H9 (cell line): ENCODE measurements at regions not wholly inside any gene's neighbourhood (a gene's known extent, or its start where the extent isn't known, plus 50 kb on each side); places are given as distances from the start of the nearest gene placed in this dataset.
A peak's percentile ranks its signal among the peaks of the same experiment; 100 is the strongest.

Source experiments
- DNase-seq: peaks from one replicate; pipeline ENCODE4 v3.0.0-alpha.2; 2017
- H2AFZ ChIP-seq: one replicate; pipeline ENCODE4 v1.6.1; 2013; ENCODE audit warnings: mild to moderate bottlenecking, low read length, control low read depth, moderate library complexity
- H2AK5ac ChIP-seq: 2 replicates; pipeline ENCODE4 v1.6.1; 2013; ENCODE audit warnings: low read length, control low read depth, mixed read lengths; ENCODE audit not compliant: insufficient read length
- H2BK120ac ChIP-seq: one replicate; pipeline ENCODE4 v1.6.1; 2013; ENCODE audit warnings: low read depth, mild to moderate bottlenecking, low read length, control low read depth, inconsistent platforms; ENCODE audit not compliant: poor library complexity, severe bottlenecking
- H2BK12ac ChIP-seq: 2 replicates; pipeline ENCODE4 v1.6.1; 2013; ENCODE audit warnings: low read length, control low read depth, mixed read lengths, low read depth; ENCODE audit not compliant: insufficient read length
- H2BK15ac ChIP-seq: 2 replicates; pipeline ENCODE4 v1.6.1; 2013; ENCODE audit warnings: low read depth, low read length, control low read depth
- H2BK20ac ChIP-seq: one replicate; pipeline ENCODE4 v1.6.1; 2013; ENCODE audit warnings: low read depth, mild to moderate bottlenecking, low read length, control low read depth, inconsistent platforms; ENCODE audit not compliant: poor library complexity, severe bottlenecking
- H2BK5ac ChIP-seq: 2 replicates; pipeline ENCODE4 v1.6.1; 2013; ENCODE audit warnings: low read length, control low read depth, mixed read lengths; ENCODE audit not compliant: insufficient read length
- H3K14ac ChIP-seq: 2 replicates; pipeline ENCODE4 v1.6.1; 2013; ENCODE audit warnings: low read length, control low read depth; ENCODE audit not compliant: insufficient read depth
- H3K18ac ChIP-seq: 2 replicates; pipeline ENCODE4 v1.6.1; 2013; ENCODE audit warnings: low read depth, mild to moderate bottlenecking, mixed read lengths, low read length, control low read depth; ENCODE audit not compliant: insufficient read length
- H3K23ac ChIP-seq: 2 replicates; pipeline ENCODE4 v1.6.1; 2013; ENCODE audit warnings: low read length, control low read depth, mixed read lengths, low read depth; ENCODE audit not compliant: insufficient read length
- H3K23me2 ChIP-seq: 2 replicates; pipeline ENCODE4 v1.6.1; 2013; ENCODE audit warnings: low read depth, mild to moderate bottlenecking, mixed read lengths, low read length, control low read depth; ENCODE audit not compliant: insufficient read length, poor library complexity, severe bottlenecking
- H3K27ac ChIP-seq: 2 replicates; pipeline ENCODE4 v1.5.1; 2013; ENCODE audit warnings: low read length, control low read depth, mixed read lengths, low read depth; ENCODE audit not compliant: insufficient read length
- H3K27me3 ChIP-seq: 2 replicates; pipeline ENCODE4 v1.6.1; 2013; ENCODE audit warnings: low read length, control low read depth, inconsistent platforms; ENCODE audit not compliant: insufficient read depth
- H3K4ac ChIP-seq: 2 replicates; pipeline ENCODE4 v1.6.1; 2013; ENCODE audit warnings: low read depth, mild to moderate bottlenecking, control low read depth, inconsistent platforms, low read length, moderate library complexity
- H3K4me1 ChIP-seq: 2 replicates; pipeline ENCODE4 v1.6.1; 2013; ENCODE audit warnings: low read length, control low read depth, inconsistent platforms; ENCODE audit not compliant: insufficient read depth
- H3K4me2 ChIP-seq: 2 replicates; pipeline ENCODE4 v1.6.1; 2013; ENCODE audit warnings: low read length, control low read depth, mixed read lengths; ENCODE audit not compliant: insufficient read length, insufficient read depth
- H3K56ac ChIP-seq: 2 replicates; pipeline ENCODE4 v1.6.1; 2013; ENCODE audit warnings: low read depth, mild to moderate bottlenecking, mixed read lengths, low read length, control low read depth; ENCODE audit not compliant: insufficient read length
- H3K79me1 ChIP-seq: 2 replicates; pipeline ENCODE4 v1.6.1; 2013; ENCODE audit warnings: low read depth, mild to moderate bottlenecking, moderate library complexity, low read length, control low read depth, inconsistent platforms; ENCODE audit not compliant: insufficient read depth, poor library complexity, severe bottlenecking
- H3K79me2 ChIP-seq: 2 replicates; pipeline ENCODE4 v1.6.1; 2013; ENCODE audit warnings: low read length, control low read depth, inconsistent platforms; ENCODE audit not compliant: insufficient read depth
- H3K9ac ChIP-seq: 2 replicates; pipeline ENCODE4 v1.6.1; 2013; ENCODE audit warnings: low read length, control low read depth, mixed read lengths; ENCODE audit not compliant: insufficient read length; ENCODE audit errors: extremely low read depth
- H3K9me3 ChIP-seq: one replicate; pipeline ENCODE4 v1.6.1; 2013; ENCODE audit warnings: low read depth, low read length, inconsistent platforms; ENCODE audit not compliant: control insufficient read depth
- H3T11ph ChIP-seq: one replicate; pipeline ENCODE4 v1.6.1; 2013; ENCODE audit warnings: mild to moderate bottlenecking, low read length, control low read depth, inconsistent platforms
- H4K20me1 ChIP-seq: one replicate; pipeline ENCODE4 v1.6.1; 2013; ENCODE audit not compliant: control insufficient read depth, insufficient read length, insufficient read depth
- H4K5ac ChIP-seq: 2 replicates; pipeline ENCODE4 v1.6.1; 2013; ENCODE audit warnings: low read depth, mild to moderate bottlenecking, mixed read lengths, low read length, control low read depth; ENCODE audit not compliant: insufficient read length
- H4K8ac ChIP-seq: replicated peaks from 2 replicates; pipeline ENCODE4 v1.6.1; 2013; ENCODE audit warnings: low read length, control low read depth, mixed read lengths, low read depth; ENCODE audit not compliant: insufficient read length
- H4K91ac ChIP-seq: 2 replicates; pipeline ENCODE4 v1.6.1; 2013; ENCODE audit warnings: low read depth, mild to moderate bottlenecking, moderate library complexity, mixed read lengths, low read length, control low read depth; ENCODE audit not compliant: insufficient read length
- H3K27ac Mint-ChIP-seq, 3 experiments: 2 replicates in 2 of 3; 3 replicates in 1 of 3; pipeline ENCODE4 v1.8.0; 2020 to 2021; ENCODE audit warnings: mixed read lengths in 3 of 3, mild to moderate bottlenecking in 1 of 3, moderate library complexity in 1 of 3
- H3K27me3 Mint-ChIP-seq: 2 replicates; pipeline ENCODE4 v1.8.0; 2021; ENCODE audit warnings: low read depth, mild to moderate bottlenecking, moderate library complexity, mixed read lengths
- H3K36me3 Mint-ChIP-seq, 3 experiments: 2 replicates in 2 of 3; 3 replicates in 1 of 3; pipeline ENCODE4 v1.8.0; 2020 to 2021; ENCODE audit warnings: low read depth in 3 of 3, mixed read lengths in 3 of 3; ENCODE audit not compliant: insufficient read depth in 1 of 3
- H3K4me1 Mint-ChIP-seq, 2 experiments: 2 replicates each; pipeline ENCODE4 v1.8.0; 2020; ENCODE audit warnings: mixed read lengths in 2 of 2
- H3K4me3 Mint-ChIP-seq, 2 experiments: 2 replicates in 1 of 2; 3 replicates in 1 of 2; pipeline ENCODE4 v1.8.0; 2020 to 2021; ENCODE audit warnings: mild to moderate bottlenecking in 2 of 2, mixed read lengths in 2 of 2, moderate library complexity in 1 of 2
- H3K9me3 Mint-ChIP-seq, 2 experiments: 2 replicates in 1 of 2; 3 replicates in 1 of 2; pipeline ENCODE4 v1.8.0; 2020; ENCODE audit warnings: mild to moderate bottlenecking in 2 of 2, mixed read lengths in 2 of 2, moderate library complexity in 1 of 2
- WGBS: extraction: QIAGEN DNeasy Blood & Tissue Kit; methylation state at CpG from one replicate; pipeline ENCODE4 v1.1.7; 2013; ENCODE audit warnings: missing lambda C conversion rate, low lambda C conversion rate, mixed read lengths; ENCODE audit not compliant: insufficient read length; ENCODE audit errors: extremely low coverage; 5-methylcytosine and 5-hydroxymethylcytosine counted together
- TF ChIP-seq, protein P1 (sequence below): fragments of 200-600 bp; sonication (generic); conservative IDR thresholded peaks from 3 replicates; pipeline ENCODE4 v1.8.0; 2021; ENCODE audit warnings: antibody characterized with exemption, mild to moderate bottlenecking

DNA sequence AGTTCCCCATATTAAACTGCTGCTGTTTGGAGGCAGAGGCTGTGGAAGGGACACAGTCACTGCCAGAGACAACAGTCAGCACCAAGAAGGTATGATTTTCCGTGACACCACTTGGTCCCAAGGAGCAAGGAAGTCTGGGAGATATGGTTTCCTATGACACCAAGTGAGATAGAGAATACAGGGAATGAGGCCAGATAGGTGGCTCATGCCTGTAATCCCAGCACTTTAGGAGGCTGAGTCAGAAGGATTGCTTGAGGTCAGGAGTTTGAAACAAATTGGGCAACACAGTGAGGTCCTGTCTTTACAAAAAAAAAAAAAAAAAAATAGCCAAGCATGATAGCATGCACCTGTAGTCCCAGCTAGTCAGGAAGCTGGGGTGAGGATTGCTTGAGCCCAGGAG, 90.8 kb downstream of the ABCC12 start:
- Histone ChIP-seq H3T11ph (no peak overlapping the region), H2BK15ac (no peak overlapping the region), H2AFZ (no peak overlapping the region), H2BK12ac (no peak overlapping the region), H3K27me3 (no peaks in the 10 kb centered on the region), H3K9me3 (no peaks in the 10 kb centered on the region), H3K56ac (no peak overlapping the region), H3K4ac (no peak overlapping the region), H3K14ac (no peak overlapping the region), H2BK120ac (no peak overlapping the region), H2BK5ac (no peak overlapping the region), H4K20me1 (no peaks in the 10 kb centered on the region), H3K79me1 (no peaks in the 10 kb centered on the region), H3K4me1 (no peaks in the 10 kb centered on the region), H3K4me2 (no peak overlapping the region), H4K8ac (no peak overlapping the region), H3K23me2 (no peaks in the 10 kb centered on the region), H3K9ac (no peak overlapping the region), H4K5ac (no peak overlapping the region), H3K27ac (no peak overlapping the region), H3K79me2 (no peaks in the 10 kb centered on the region), H2BK20ac (no peak overlapping the region), H4K91ac (peak overlapping the region; percentile 61), H3K23ac (no peak overlapping the region), H3K18ac (no peak overlapping the region), H2AK5ac (no peak overlapping the region)
- WGBS: no CpG with 5 or more reads among the region's 1 CpG
- Mint-ChIP-seq H3K27me3 (no peaks in the 10 kb centered on the region), H3K9me3 (peaks cover 4 to 8% of the 10 kb centered on the region in 2 experiments; a peak in 4 of 5 replicates), H3K4me3 (no peak overlapping the region), H3K4me1 (peaks cover 2 to 7% of the 10 kb centered on the region in 2 experiments; a peak in 3 of 4 replicates), H3K27ac (no peak overlapping the region), H3K36me3 (peaks cover 0 to 4% (median 1%) of the 10 kb centered on the region in 3 experiments; a peak in 2 of 7 replicates)
- TF ChIP-seq, protein P1, sequence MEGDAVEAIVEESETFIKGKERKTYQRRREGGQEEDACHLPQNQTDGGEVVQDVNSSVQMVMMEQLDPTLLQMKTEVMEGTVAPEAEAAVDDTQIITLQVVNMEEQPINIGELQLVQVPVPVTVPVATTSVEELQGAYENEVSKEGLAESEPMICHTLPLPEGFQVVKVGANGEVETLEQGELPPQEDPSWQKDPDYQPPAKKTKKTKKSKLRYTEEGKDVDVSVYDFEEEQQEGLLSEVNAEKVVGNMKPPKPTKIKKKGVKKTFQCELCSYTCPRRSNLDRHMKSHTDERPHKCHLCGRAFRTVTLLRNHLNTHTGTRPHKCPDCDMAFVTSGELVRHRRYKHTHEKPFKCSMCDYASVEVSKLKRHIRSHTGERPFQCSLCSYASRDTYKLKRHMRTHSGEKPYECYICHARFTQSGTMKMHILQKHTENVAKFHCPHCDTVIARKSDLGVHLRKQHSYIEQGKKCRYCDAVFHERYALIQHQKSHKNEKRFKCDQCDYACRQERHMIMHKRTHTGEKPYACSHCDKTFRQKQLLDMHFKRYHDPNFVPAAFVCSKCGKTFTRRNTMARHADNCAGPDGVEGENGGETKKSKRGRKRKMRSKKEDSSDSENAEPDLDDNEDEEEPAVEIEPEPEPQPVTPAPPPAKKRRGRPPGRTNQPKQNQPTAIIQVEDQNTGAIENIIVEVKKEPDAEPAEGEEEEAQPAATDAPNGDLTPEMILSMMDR: no peak
- DNase-seq: no peak
